ENCODE measurements at regions not wholly inside any gene's neighbourhood (a gene's known extent, or its start where the extent isn't known, plus 50 kb on each side); places are given as distances from the start of the nearest gene placed in this dataset.

DNA sequence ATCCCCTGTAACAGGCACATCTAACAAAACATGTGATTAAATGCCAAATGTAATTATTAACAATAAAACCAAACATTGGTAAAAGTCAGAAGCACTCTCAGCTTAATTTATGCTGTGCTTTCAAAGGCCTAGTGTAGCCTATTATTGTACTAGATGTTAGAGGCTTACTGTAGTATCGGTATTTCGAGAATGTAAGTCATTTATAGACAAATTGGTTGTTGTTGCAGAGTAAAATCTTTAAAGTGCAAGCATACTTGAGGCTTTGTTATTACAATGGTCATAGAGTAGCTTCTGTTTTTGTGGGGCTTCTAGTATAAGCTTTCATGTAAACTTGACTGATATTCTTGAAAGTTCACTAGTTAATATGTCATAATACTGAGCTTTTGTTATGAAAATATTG is 965.8 kb downstream of the PLA2G4A start:
- no peak for DNase-seq
- H3K36me3 ChIP-seq (ENCODE audit: control insufficient read depth, insufficient read depth, low read length), result no peaks in the 10 kb centered on the region
- H3K9me3 ChIP-seq (replicated peaks; ENCODE audit: control insufficient read depth, low read depth, low read length), result no peaks in the 10 kb centered on the region
- whole genome bisulfite sequencing (ENCODE audit: insufficient coverage), result 93% methylated on average over 2 of the region's 2 CpGs
- no peak overlapping the region for H3K27ac ChIP-seq (ENCODE audit: low read length)
- no peaks in the 10 kb centered on the region for H3K4me1 ChIP-seq (ENCODE audit: control insufficient read depth, insufficient read depth, low read length)
- no peaks in the 10 kb centered on the region for H3K27me3 ChIP-seq (ENCODE audit: control insufficient read depth, insufficient read depth, low read length)
- H3K4me3 ChIP-seq (ENCODE audit: low read length), result no peak overlapping the region

DNA sequence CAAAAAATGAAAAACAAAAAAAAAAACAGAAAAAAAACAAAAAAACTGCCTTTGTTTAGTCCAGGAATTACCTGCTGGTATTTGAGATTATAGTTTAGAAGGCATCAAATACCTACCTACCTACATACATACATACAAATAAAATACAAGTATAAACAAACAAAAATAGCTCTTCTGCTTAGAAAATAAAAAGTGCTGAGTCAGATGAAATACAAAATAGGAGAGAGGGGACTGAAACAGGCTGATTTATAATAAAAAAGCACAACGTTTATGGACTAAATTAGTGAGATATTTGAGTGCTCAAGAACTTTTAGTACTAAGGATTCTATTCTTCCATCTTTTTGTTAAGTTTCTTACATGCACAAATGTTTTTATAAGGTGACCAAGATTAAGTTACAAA is 980.8 kb downstream of the PLA2G4A start:
- H3K27ac ChIP-seq (ENCODE audit: low read length), result no peak overlapping the region
- no peak for DNase-seq
- H3K4me3 ChIP-seq (ENCODE audit: low read length), result no peak overlapping the region
- H3K4me1 ChIP-seq (ENCODE audit: control insufficient read depth, insufficient read depth, low read length), result no peaks in the 10 kb centered on the region
- H3K27me3 ChIP-seq (ENCODE audit: control insufficient read depth, insufficient read depth, low read length), result no peaks in the 10 kb centered on the region
- WGBS (ENCODE audit: insufficient coverage), result no CpG with 5 or more reads among the region's 1 CpG
- H3K36me3 ChIP-seq (ENCODE audit: control insufficient read depth, insufficient read depth, low read length), result no peaks in the 10 kb centered on the region
- H3K9me3 ChIP-seq (replicated peaks; ENCODE audit: control insufficient read depth, low read depth, low read length), result no peaks in the 10 kb centered on the region

DNA sequence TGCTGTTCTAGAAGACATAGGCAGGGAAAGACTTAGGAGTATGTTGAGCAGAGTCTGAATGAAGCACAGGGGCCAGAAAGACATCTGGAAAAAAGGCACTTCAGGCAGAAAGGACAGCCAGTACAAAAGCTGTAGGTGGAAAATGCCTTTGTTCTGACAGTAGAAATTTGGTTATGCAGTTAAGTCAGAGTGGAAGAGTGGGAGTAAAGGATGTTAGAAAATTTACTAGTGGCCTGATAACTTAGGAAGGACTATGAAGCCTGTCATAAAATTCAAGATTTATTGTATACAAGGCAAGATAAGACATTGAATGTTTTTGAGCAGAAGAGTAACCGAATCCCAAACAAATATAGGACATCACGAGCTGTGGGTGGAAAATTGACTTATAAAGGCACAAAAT is 987.9 kb downstream of the PLA2G4A start:
- Histone ChIP-seq H3K4me3 (ENCODE audit: low read length) (no peak overlapping the region), H3K27ac (ENCODE audit: low read length) (no peak overlapping the region), H3K9me3 (replicated peaks; ENCODE audit: control insufficient read depth, low read depth, low read length) (peaks cover 2% of the 10 kb centered on the region), H3K27me3 (ENCODE audit: control insufficient read depth, insufficient read depth, low read length) (no peaks in the 10 kb centered on the region), H3K36me3 (ENCODE audit: control insufficient read depth, insufficient read depth, low read length) (no peaks in the 10 kb centered on the region), H3K4me1 (ENCODE audit: control insufficient read depth, insufficient read depth, low read length) (no peaks in the 10 kb centered on the region)
- no CpG with 5 or more reads among the region's 2 CpGs for whole genome bisulfite sequencing (ENCODE audit: insufficient coverage)
- DNase-seq, result peak; percentile 1

DNA sequence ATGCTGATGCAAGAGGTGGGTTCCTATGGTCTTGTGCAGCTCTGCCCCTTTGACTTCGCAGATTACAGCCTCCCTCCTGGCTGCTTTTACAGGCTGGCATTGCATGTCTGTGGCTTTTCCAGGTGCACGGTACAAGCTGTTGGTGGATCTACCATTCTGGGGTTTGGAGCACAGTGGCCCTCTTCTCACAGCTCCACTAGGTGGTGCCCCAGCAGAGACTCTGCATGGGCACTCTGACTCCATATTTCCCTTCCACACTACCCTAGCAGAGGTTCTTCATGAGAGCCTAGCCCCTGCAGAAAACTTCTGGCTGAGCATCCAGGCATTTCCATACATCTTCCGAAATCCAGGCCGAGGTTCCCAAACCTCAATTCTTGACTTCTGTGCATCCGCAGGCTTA is 989.0 kb downstream of the PLA2G4A start:
- no peaks in the 10 kb centered on the region for H3K27me3 ChIP-seq (ENCODE audit: control insufficient read depth, insufficient read depth, low read length)
- WGBS (ENCODE audit: insufficient coverage), result 92% methylated on average over 5 of the region's 5 CpGs

GRCh38 chr1:187819086-187819485 is 990.3 kb downstream of the PLA2G4A start:
- DNase-seq, result no peak
- Histone ChIP-seq H3K4me3 (ENCODE audit: low read length) (no peak overlapping the region), H3K27ac (ENCODE audit: low read length) (no peak overlapping the region), H3K4me1 (ENCODE audit: control insufficient read depth, insufficient read depth, low read length) (no peaks in the 10 kb centered on the region), H3K9me3 (replicated peaks; ENCODE audit: control insufficient read depth, low read depth, low read length) (peaks cover 2% of the 10 kb centered on the region), H3K36me3 (ENCODE audit: control insufficient read depth, insufficient read depth, low read length) (no peaks in the 10 kb centered on the region), H3K27me3 (ENCODE audit: control insufficient read depth, insufficient read depth, low read length) (no peaks in the 10 kb centered on the region)
- WGBS (ENCODE audit: insufficient coverage), result no CpG with 5 or more reads among the region's 5 CpGs

More for the DNA sequence above, 989.0 kb downstream of the PLA2G4A start:
- no peaks in the 10 kb centered on the region for H3K4me1 ChIP-seq (ENCODE audit: control insufficient read depth, insufficient read depth, low read length)
- no peaks in the 10 kb centered on the region for H3K36me3 ChIP-seq (ENCODE audit: control insufficient read depth, insufficient read depth, low read length)
- peaks cover 2% of the 10 kb centered on the region for H3K9me3 ChIP-seq (replicated peaks; ENCODE audit: control insufficient read depth, low read depth, low read length)
- H3K27ac ChIP-seq (ENCODE audit: low read length), result no peak overlapping the region
- no peak for DNase-seq
- H3K4me3 ChIP-seq (ENCODE audit: low read length), result no peak overlapping the region

DNA sequence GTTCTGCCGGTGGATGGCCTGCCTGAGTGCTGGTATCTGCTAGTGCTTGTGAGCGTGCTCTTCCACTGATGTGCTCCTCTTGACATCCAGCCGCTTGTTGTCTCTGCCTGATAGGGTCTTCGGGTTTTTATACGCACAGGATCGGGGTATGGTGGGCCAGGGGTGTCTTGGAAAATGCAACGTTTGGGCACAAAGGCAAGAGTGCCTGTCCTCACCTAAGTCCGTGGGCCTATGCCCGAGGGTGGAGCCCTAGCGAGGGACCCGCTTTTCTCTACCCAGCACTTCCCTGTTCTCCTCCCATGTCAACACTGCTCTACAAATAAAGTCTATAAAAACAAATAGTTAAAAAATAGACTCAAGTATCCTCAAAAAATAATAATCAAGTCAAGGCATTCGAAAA is 1007.8 kb downstream of the PLA2G4A start:
- no peaks in the 10 kb centered on the region for H3K4me1 ChIP-seq (ENCODE audit: control insufficient read depth, insufficient read depth, low read length)
- DNase-seq, result no peak
- no peak overlapping the region for H3K4me3 ChIP-seq (ENCODE audit: low read length)
- H3K9me3 ChIP-seq (replicated peaks; ENCODE audit: control insufficient read depth, low read depth, low read length), result no peaks in the 10 kb centered on the region
- no peaks in the 10 kb centered on the region for H3K27me3 ChIP-seq (ENCODE audit: control insufficient read depth, insufficient read depth, low read length)
- 90% methylated on average over 6 of the region's 12 CpGs for WGBS (ENCODE audit: insufficient coverage)
- no peak overlapping the region for H3K27ac ChIP-seq (ENCODE audit: low read length)
- H3K36me3 ChIP-seq (ENCODE audit: control insufficient read depth, insufficient read depth, low read length), result no peaks in the 10 kb centered on the region

DNA sequence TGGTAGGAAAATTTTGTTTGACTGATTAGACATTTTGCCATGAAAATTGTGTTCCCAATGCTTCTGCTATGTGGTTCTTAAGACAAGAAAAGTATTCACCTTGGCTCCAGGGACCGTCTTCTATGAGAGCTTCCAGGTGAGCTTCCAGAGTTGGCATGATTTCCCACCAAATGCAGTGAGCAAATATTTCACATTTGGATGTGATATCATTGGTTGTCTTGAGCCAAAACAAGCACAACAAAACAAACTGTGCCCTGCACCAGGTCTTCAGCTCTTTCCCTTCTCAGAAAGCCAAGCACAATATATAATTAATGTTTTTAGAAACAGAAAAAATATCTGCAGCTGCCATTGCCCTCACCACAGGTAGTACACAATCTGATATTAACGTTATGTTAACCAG is 1009.0 kb downstream of the PLA2G4A start:
- Histone ChIP-seq H3K4me3 (ENCODE audit: low read length) (no peak overlapping the region), H3K9me3 (replicated peaks; ENCODE audit: control insufficient read depth, low read depth, low read length) (no peaks in the 10 kb centered on the region), H3K4me1 (ENCODE audit: control insufficient read depth, insufficient read depth, low read length) (no peaks in the 10 kb centered on the region), H3K36me3 (ENCODE audit: control insufficient read depth, insufficient read depth, low read length) (no peaks in the 10 kb centered on the region), H3K27ac (ENCODE audit: low read length) (no peak overlapping the region), H3K27me3 (ENCODE audit: control insufficient read depth, insufficient read depth, low read length) (no peaks in the 10 kb centered on the region)
- WGBS (ENCODE audit: insufficient coverage), result no CpG with 5 or more reads among the region's 2 CpGs
- no peak for DNase-seq

- no peak for DNase-seq
- H3K4me3 ChIP-seq (ENCODE audit: low read length), result no peak overlapping the region
- H3K36me3 ChIP-seq (ENCODE audit: control insufficient read depth, insufficient read depth, low read length), result no peaks in the 10 kb centered on the region
- H3K27ac ChIP-seq (ENCODE audit: low read length), result no peak overlapping the region
- no peaks in the 10 kb centered on the region for H3K9me3 ChIP-seq (replicated peaks; ENCODE audit: control insufficient read depth, low read depth, low read length)
- H3K4me1 ChIP-seq (ENCODE audit: control insufficient read depth, insufficient read depth, low read length), result no peaks in the 10 kb centered on the region
- no peaks in the 10 kb centered on the region for H3K27me3 ChIP-seq (ENCODE audit: control insufficient read depth, insufficient read depth, low read length)
- WGBS (ENCODE audit: insufficient coverage), result 50% methylated on average over 2 of the region's 7 CpGs
Observed at GRCh38 chr1:187838335-187839293, 1009.9 kb downstream of the PLA2G4A start.

GRCh38 chr1:187839873-187840272 is 1011.1 kb downstream of the PLA2G4A start:
- Histone ChIP-seq H3K4me3 (ENCODE audit: low read length) (no peak overlapping the region), H3K4me1 (ENCODE audit: control insufficient read depth, insufficient read depth, low read length) (no peaks in the 10 kb centered on the region), H3K27me3 (ENCODE audit: control insufficient read depth, insufficient read depth, low read length) (no peaks in the 10 kb centered on the region), H3K27ac (ENCODE audit: low read length) (no peak overlapping the region), H3K36me3 (ENCODE audit: control insufficient read depth, insufficient read depth, low read length) (no peaks in the 10 kb centered on the region), H3K9me3 (replicated peaks; ENCODE audit: control insufficient read depth, low read depth, low read length) (no peaks in the 10 kb centered on the region)
- no peak for DNase-seq
- WGBS (ENCODE audit: insufficient coverage), result 67% methylated on average over 1 of the region's 2 CpGs

GRCh38 chr1:187840557-187840956 is 1011.8 kb downstream of the PLA2G4A start:
- no peaks in the 10 kb centered on the region for H3K9me3 ChIP-seq (replicated peaks; ENCODE audit: control insufficient read depth, low read depth, low read length)
- no peak for DNase-seq
- H3K27me3 ChIP-seq (ENCODE audit: control insufficient read depth, insufficient read depth, low read length), result no peaks in the 10 kb centered on the region
- H3K4me3 ChIP-seq (ENCODE audit: low read length), result no peak overlapping the region
- H3K4me1 ChIP-seq (ENCODE audit: control insufficient read depth, insufficient read depth, low read length), result no peaks in the 10 kb centered on the region
- H3K27ac ChIP-seq (ENCODE audit: low read length), result no peak overlapping the region
- WGBS (ENCODE audit: insufficient coverage), result no CpG with 5 or more reads among the region's 1 CpG
- no peaks in the 10 kb centered on the region for H3K36me3 ChIP-seq (ENCODE audit: control insufficient read depth, insufficient read depth, low read length)

All from muscle of leg (tissue), 3 donors.